GM12878 (cell line): ENCODE measurements at regions not wholly inside any gene's neighbourhood (a gene's known extent, or its start where the extent isn't known, plus 50 kb on each side); places are given as distances from the start of the nearest gene placed in this dataset.

Experiments
- ATAC-seq: fragments of 200-7000 bp; cut with Tn5 transposase; 3 replicates; pipeline ENCODE4 v1.9.1; 2020; ENCODE audit warnings: mild to moderate bottlenecking, moderate library complexity
- BruUV-seq: library from RNA; stranded (reverse); fragments of 400-500 nt; replicated peaks from 2 replicates; lab custom pipeline; 2021; lab: Mats Ljungman, UMichigan
- CTCF ChIA-PET: fragments of 300-600 bp; sonication (Branson Sonifier 250); formaldehyde crosslinking; extraction: SDS; loops from one replicate; lab custom pipeline; 2021; ENCODE audit warnings: inconsistent platforms; lab: Yijun Ruan, JAX
- POLR2A ChIA-PET: fragments of 350-600 bp; formaldehyde crosslinking; extraction: SDS; loops from one replicate; lab custom pipeline; 2021; ENCODE audit warnings: inconsistent platforms; lab: Charles Lee
- RAD21 ChIA-PET: fragments of 300-600 bp; sonication (Branson Sonifier 250); formaldehyde crosslinking; loops from one replicate; lab custom pipeline; 2023; ENCODE audit warnings: antibody characterized with exemption; ENCODE audit not compliant: unreplicated experiment; lab: Charles Lee
- SMC1A ChIA-PET: fragments of 300-600 bp; sonication (Branson Sonifier 250); formaldehyde crosslinking; loops from one replicate; lab custom pipeline; 2023; ENCODE audit not compliant: unreplicated experiment, uncharacterized antibody; lab: Charles Lee
- DNase-seq: peaks from one replicate; pipeline ENCODE4 v3.0.0-alpha.2; 2011; ENCODE audit warnings: low read depth, low spot score
- FAIRE-seq: peaks from 3 replicates; lab custom pipeline; 2011; peaks lifted over from hg19 to GRCh38; lab: Jason Lieb, UNC
- H2AFZ ChIP-seq: 2 replicates; pipeline ENCODE4 v1.6.0; 2011; ENCODE audit warnings: low read depth, low read length, control low read depth; ENCODE audit not compliant: control insufficient read depth
- H3K27ac ChIP-seq: 2 replicates; pipeline ENCODE4 v1.5.1; 2011; ENCODE audit warnings: control low read depth; ENCODE audit not compliant: control insufficient read depth, insufficient read depth
- H3K27me3 ChIP-seq, 2 experiments: replicated peaks in 1 of 2; 2 replicates each; pipeline versions ENCODE4 v1.6.0 to v1.6.1; 2011; ENCODE audit warnings: low read length in 1 of 2; ENCODE audit not compliant: control insufficient read depth in 2 of 2, insufficient read depth in 2 of 2
- H3K36me3 ChIP-seq, 2 experiments: 2 replicates each; pipeline ENCODE4 v1.5.1; 2011; ENCODE audit warnings: low read length in 1 of 2; ENCODE audit not compliant: control insufficient read depth in 2 of 2, insufficient read depth in 2 of 2
- H3K4me1 ChIP-seq: 2 replicates; pipeline ENCODE4 v1.6.1; 2011; ENCODE audit warnings: mild to moderate bottlenecking, low read length, moderate library complexity, mixed read lengths; ENCODE audit not compliant: control insufficient read depth, insufficient read depth
- H3K4me2 ChIP-seq: 2 replicates; pipeline ENCODE4 v1.6.0; 2011; ENCODE audit warnings: control low read depth; ENCODE audit not compliant: control insufficient read depth, insufficient read depth
- H3K4me3 ChIP-seq: fragments of 200-600 bp; sonication (generic); 2 replicates; pipeline ENCODE4 v1.5.1; 2016
- H3K79me2 ChIP-seq: 2 replicates; pipeline ENCODE4 v1.6.0; 2011; ENCODE audit warnings: low read length; ENCODE audit not compliant: control insufficient read depth, insufficient read depth
- H3K9ac ChIP-seq: 2 replicates; pipeline ENCODE4 v1.8.0; 2011; ENCODE audit warnings: low read length, control low read depth, mixed read lengths; ENCODE audit not compliant: control insufficient read depth, insufficient read depth
- H3K9me3 ChIP-seq: replicated peaks from 3 replicates; pipeline ENCODE4 v1.5.1; 2011; ENCODE audit warnings: mild to moderate bottlenecking, low read length; ENCODE audit not compliant: control insufficient read depth, insufficient read depth
- H4K20me1 ChIP-seq: 2 replicates; pipeline ENCODE4 v1.6.0; 2011; ENCODE audit not compliant: control insufficient read depth, insufficient read depth
- CEBPB ChIP-seq, 2 experiments: fragments of 150-350 bp in 1 of 2; IDR thresholded peaks; 2 replicates each; pipeline ENCODE4 v1.6.1; 2012 to 2014; ENCODE audit warnings: low read depth in 2 of 2, low read length in 2 of 2, borderline replicate concordance in 1 of 2, inconsistent platforms in 1 of 2
- CTCF ChIP-seq, 3 experiments: IDR thresholded peaks in 2 of 3; conservative IDR thresholded peaks in 1 of 3; 2 replicates each; pipeline ENCODE4 v1.5.1; 2011; ENCODE audit warnings: low read depth in 3 of 3, low read length in 3 of 3, mild to moderate bottlenecking in 3 of 3, control low read depth in 2 of 3, moderate library complexity in 2 of 3, inconsistent platforms in 1 of 3, mixed read lengths in 1 of 3; ENCODE audit not compliant: control insufficient read depth in 2 of 3, insufficient read depth in 1 of 3; ENCODE audit errors: extremely low read depth in 1 of 3
- EP300 ChIP-seq, 2 experiments: fragments of 150-350 bp in 1 of 2; IDR thresholded peaks; 2 replicates each; pipeline ENCODE4 v1.6.1; 2011 to 2012; ENCODE audit warnings: low read depth in 2 of 2, low read length in 2 of 2, borderline replicate concordance in 1 of 2, improper control_type of control experiment in 1 of 2, inconsistent platforms in 1 of 2; ENCODE audit not compliant: control insufficient read depth in 1 of 2
- GABPA ChIP-seq: IDR thresholded peaks from 2 replicates; pipeline ENCODE4 v1.6.1; 2014; ENCODE audit warnings: antibody characterized with exemption, low read depth, mild to moderate bottlenecking, inconsistent platforms
- IKZF2 ChIP-seq, 2 experiments: fragments of 450-650 bp; IDR thresholded peaks; 2 replicates each; pipeline ENCODE4 v1.6.1; 2017; ENCODE audit warnings: mild to moderate bottlenecking in 2 of 2, moderate library complexity in 2 of 2
- MEF2B ChIP-seq: fragments of 450-650 bp; IDR thresholded peaks from 2 replicates; pipeline ENCODE4 v1.6.1; 2018; ENCODE audit warnings: mild to moderate bottlenecking, moderate library complexity; ENCODE audit not compliant: partially characterized antibody, poor library complexity, severe bottlenecking
- NFXL1 ChIP-seq: fragments of 450-650 bp; IDR thresholded peaks from 2 replicates; pipeline ENCODE4 v1.6.1; 2017; ENCODE audit warnings: antibody characterized with exemption, mild to moderate bottlenecking, borderline replicate concordance
- NFYA ChIP-seq: IDR thresholded peaks from 2 replicates; pipeline ENCODE4 v1.6.1; 2011; ENCODE audit warnings: low read depth, mild to moderate bottlenecking, low read length, improper control_type of control experiment, borderline replicate concordance
- NKRF ChIP-seq: fragments of 450-650 bp; conservative IDR thresholded peaks from 2 replicates; pipeline ENCODE4 v1.6.1; 2017; ENCODE audit warnings: mild to moderate bottlenecking, moderate library complexity
- NR2F1 ChIP-seq: fragments of 450-650 bp; conservative IDR thresholded peaks from 2 replicates; pipeline ENCODE4 v1.6.1; 2017; ENCODE audit warnings: mild to moderate bottlenecking
- RB1 ChIP-seq: fragments of 450-650 bp; formaldehyde crosslinking; IDR thresholded peaks from 2 replicates; pipeline ENCODE4 v1.6.1; 2017; ENCODE audit warnings: mild to moderate bottlenecking, borderline replicate concordance
- SIX5 ChIP-seq: IDR thresholded peaks from 2 replicates; pipeline ENCODE4 v1.6.1; 2011; ENCODE audit warnings: mild to moderate bottlenecking, low read depth, low read length, moderate library complexity; ENCODE audit not compliant: severe bottlenecking
- SMARCA5 ChIP-seq: fragments of 450-650 bp; IDR thresholded peaks from 2 replicates; pipeline ENCODE4 v1.6.1; 2017; ENCODE audit warnings: mild to moderate bottlenecking
- STAT1 ChIP-seq: fragments of 450-650 bp; conservative IDR thresholded peaks from 2 replicates; pipeline ENCODE4 v1.6.1; 2014; ENCODE audit warnings: antibody characterized with exemption, mild to moderate bottlenecking
- TBL1XR1 ChIP-seq: IDR thresholded peaks from 2 replicates; pipeline ENCODE4 v1.6.1; 2012; ENCODE audit warnings: low read depth, low read length, improper control_type of control experiment
- TCF12 ChIP-seq: IDR thresholded peaks from 2 replicates; pipeline ENCODE4 v1.6.1; 2011; ENCODE audit warnings: low read depth, mild to moderate bottlenecking, low read length
- USF1 ChIP-seq: IDR thresholded peaks from 2 replicates; pipeline ENCODE4 v1.6.1; 2011; ENCODE audit warnings: borderline replicate concordance, low read depth, mild to moderate bottlenecking, moderate library complexity, mixed read lengths, low read length; ENCODE audit not compliant: insufficient read depth; ENCODE audit errors: extremely low read length
- ZNF274 ChIP-seq: IDR thresholded peaks from one replicate; pipeline ENCODE4 v1.8.0; 2011; ENCODE audit not compliant: insufficient read length, insufficient read depth
- WGBS: methylation state at CpG from one replicate; pipeline ENCODE4 v1.1.6; 2016; ENCODE audit warnings: low lambda C conversion rate; ENCODE audit not compliant: insufficient replicate concordance, insufficient coverage; ENCODE audit errors: missing lambda C conversion rate; 5-methylcytosine and 5-hydroxymethylcytosine counted together
- in situ Hi-C: fragments of 300-500 bp; cut with MboI; formaldehyde crosslinking; loops from 9 replicates; pipeline ENCODE4 v1.14.3; 2018; ENCODE audit warnings: mixed read lengths
- intact Hi-C: fragments of 100-400 bp; cut with micrococcal nuclease; formaldehyde crosslinking; loops from one replicate; pipeline ENCODE4 v1.14.2; 2022; ENCODE audit not compliant: unreplicated experiment
- TF ChIP-seq, protein P1 (sequence below): fragments of 450-650 bp; IDR thresholded peaks from 2 replicates; pipeline ENCODE4 v1.6.1; 2017; ENCODE audit warnings: low read depth, mild to moderate bottlenecking, moderate library complexity

- no peak for TF ChIP-seq MEF2B
- TF ChIP-seq TCF12, result no peak
- TF ChIP-seq GABPA, result no peak
- TF ChIP-seq NR2F1, result no peak
- no peak for TF ChIP-seq NFYA
- TF ChIP-seq CEBPB (IDR thresholded peaks at IDR 0.05; ENCODE audit: borderline replicate concordance in 1 of 2, low read depth in 2 of 2, low read length in 2 of 2), result no peak
- TF ChIP-seq STAT1, result no peak
- no peak for TF ChIP-seq EP300 (IDR thresholded peaks at IDR 0.05; ENCODE audit: borderline replicate concordance in 1 of 2, control insufficient read depth in 1 of 2, low read depth in 2 of 2, low read length in 2 of 2)
- TF ChIP-seq SIX5, result no peak
- TF ChIP-seq CTCF (IDR thresholded peaks at IDR 0.05 in 2 of 3, conservative IDR thresholded peaks at IDR 0.05 in 1 of 3; ENCODE audit: control insufficient read depth in 2 of 3, extremely low read depth in 1 of 3, insufficient read depth in 1 of 3, low read depth in 3 of 3, low read length in 3 of 3), result no peak
- TF ChIP-seq RB1, result no peak
- no peak for TF ChIP-seq TBL1XR1
- no peak for TF ChIP-seq NKRF
- TF ChIP-seq, protein P1, sequence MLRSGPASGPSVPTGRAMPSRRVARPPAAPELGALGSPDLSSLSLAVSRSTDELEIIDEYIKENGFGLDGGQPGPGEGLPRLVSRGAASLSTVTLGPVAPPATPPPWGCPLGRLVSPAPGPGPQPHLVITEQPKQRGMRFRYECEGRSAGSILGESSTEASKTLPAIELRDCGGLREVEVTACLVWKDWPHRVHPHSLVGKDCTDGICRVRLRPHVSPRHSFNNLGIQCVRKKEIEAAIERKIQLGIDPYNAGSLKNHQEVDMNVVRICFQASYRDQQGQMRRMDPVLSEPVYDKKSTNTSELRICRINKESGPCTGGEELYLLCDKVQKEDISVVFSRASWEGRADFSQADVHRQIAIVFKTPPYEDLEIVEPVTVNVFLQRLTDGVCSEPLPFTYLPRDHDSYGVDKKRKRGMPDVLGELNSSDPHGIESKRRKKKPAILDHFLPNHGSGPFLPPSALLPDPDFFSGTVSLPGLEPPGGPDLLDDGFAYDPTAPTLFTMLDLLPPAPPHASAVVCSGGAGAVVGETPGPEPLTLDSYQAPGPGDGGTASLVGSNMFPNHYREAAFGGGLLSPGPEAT, result no peak
- no peak for TF ChIP-seq USF1
- TF ChIP-seq SMARCA5, result no peak
- no peak for TF ChIP-seq IKZF2 (IDR thresholded peaks at IDR 0.05)
- no peak for TF ChIP-seq ZNF274
- no peak for TF ChIP-seq NFXL1
- in situ Hi-C loops, result no loop called here
- Histone ChIP-seq H2AFZ (no peak overlapping the region), H3K4me3 (no peak overlapping the region), H3K4me1 (no peaks in the 10 kb centered on the region), H3K9ac (no peak overlapping the region), H3K9me3 (no peaks in the 10 kb centered on the region), H3K27ac (no peak overlapping the region), H3K79me2 (no peaks in the 10 kb centered on the region), H3K27me3 (no peaks in the 10 kb centered on the region), H3K4me2 (no peak overlapping the region), H4K20me1 (no peaks in the 10 kb centered on the region), H3K36me3 (no peaks in the 10 kb centered on the region)
- no TSS peak for BruUV-seq
- intact Hi-C loops, result no loop called here
- ATAC-seq (no peak), DNase-seq (no peak), FAIRE-seq (no peak)
- CTCF ChIA-PET, result no interaction called here
- RAD21 ChIA-PET, result no interaction called here
- POLR2A ChIA-PET, result no interaction called here
- SMC1A ChIA-PET, result no interaction called here
- WGBS, result 30% methylated on average over 3 of the region's 3 CpGs
Measured at GRCh38 chr20:24166412-24166811, 177.8 kb upstream of the GGTLC1 start.
